ENCODE measurements at regions not wholly inside any gene's neighbourhood (a gene's known extent, or its start where the extent isn't known, plus 50 kb on each side); places are given as distances from the start of the nearest gene placed in this dataset.

GRCh38 chr12:87182696-87183233, 846.4 kb downstream of the C12orf50 start:
- TF ChIP-seq POLR2AphosphoS5 (IDR thresholded peaks at IDR 0.05) (no peak), CTCF (IDR thresholded peaks at IDR 0.05) (no peak), POLR2A (IDR thresholded peaks at IDR 0.05) (no peak)

Data from prostate gland (tissue), 2 donors.